Neural progenitor cell (in vitro differentiated cells): ENCODE measurements at regions not wholly inside any gene's neighbourhood (a gene's known extent, or its start where the extent isn't known, plus 50 kb on each side); places are given as distances from the start of the nearest gene placed in this dataset.
"Not testable (repeated sequence)": the region's sequence is repeated elsewhere in the genome, so short reads cannot be mapped to it uniquely, and the experiment has no call there.

Source experiments
- DNase-seq: peaks from one replicate; pipeline ENCODE4 v3.0.0-alpha.2; 2016; ENCODE audit warnings: low spot score
- H2AFZ ChIP-seq: fragments of 200-600 bp; sonication (generic); replicated peaks from 2 replicates; pipeline ENCODE4 v1.6.1; 2016; ENCODE audit warnings: antibody characterized with exemption
- H3F3A ChIP-seq: fragments of 200-600 bp; sonication (generic); 2 replicates; pipeline ENCODE4 v1.6.1; 2016; ENCODE audit warnings: antibody characterized with exemption, low read depth
- H3K27ac ChIP-seq: fragments of 200-600 bp; sonication (generic); 2 replicates; pipeline ENCODE4 v1.5.1; 2016; ENCODE audit warnings: mild to moderate bottlenecking
- H3K27me3 ChIP-seq: fragments of 200-600 bp; sonication (generic); 2 replicates; pipeline ENCODE4 v1.6.1; 2016; ENCODE audit warnings: mild to moderate bottlenecking, moderate library complexity
- H3K36me3 ChIP-seq: fragments of 200-600 bp; sonication (generic); 2 replicates; pipeline ENCODE4 v1.5.1; 2016
- H3K4me1 ChIP-seq: fragments of 200-600 bp; sonication (generic); 2 replicates; pipeline ENCODE4 v1.6.1; 2016; ENCODE audit warnings: mixed run types
- H3K4me2 ChIP-seq: fragments of 200-600 bp; sonication (generic); 2 replicates; pipeline ENCODE4 v1.6.1; 2016
- H3K4me3 ChIP-seq: fragments of 200-600 bp; sonication (generic); 2 replicates; pipeline ENCODE4 v1.5.1; 2016
- H3K79me2 ChIP-seq: fragments of 200-600 bp; sonication (generic); 2 replicates; pipeline ENCODE4 v1.6.1; 2016; ENCODE audit warnings: low read depth
- H3K9ac ChIP-seq: fragments of 200-600 bp; sonication (generic); 2 replicates; pipeline ENCODE4 v1.6.1; 2016
- H3K9me3 ChIP-seq: fragments of 200-600 bp; sonication (generic); 2 replicates; pipeline ENCODE4 v1.5.1; 2016; ENCODE audit warnings: low read depth
- H4K20me1 ChIP-seq: fragments of 200-600 bp; sonication (generic); 2 replicates; pipeline ENCODE4 v1.6.1; 2016; ENCODE audit warnings: low read depth
- H3K27ac Mint-ChIP-seq: 3 replicates; pipeline ENCODE4 v1.8.0; 2021; ENCODE audit warnings: mixed read lengths
- H3K27me3 Mint-ChIP-seq: 2 replicates; pipeline ENCODE4 v1.8.0; 2022; ENCODE audit warnings: low read depth, mild to moderate bottlenecking, inconsistent platforms, moderate library complexity, mixed read lengths; ENCODE audit not compliant: insufficient read depth
- H3K36me3 Mint-ChIP-seq: 3 replicates; pipeline ENCODE4 v1.8.0; 2021; ENCODE audit warnings: mixed read lengths
- H3K4me1 Mint-ChIP-seq: 3 replicates; pipeline ENCODE4 v1.8.0; 2021; ENCODE audit warnings: mixed read lengths
- H3K4me3 Mint-ChIP-seq: 3 replicates; pipeline ENCODE4 v1.8.0; 2021; ENCODE audit warnings: mild to moderate bottlenecking, moderate library complexity, mixed read lengths
- H3K9me3 Mint-ChIP-seq: 3 replicates; pipeline ENCODE4 v1.8.0; 2020; ENCODE audit warnings: mixed read lengths
- EZH2 ChIP-seq: fragments of 200-600 bp; sonication (generic); IDR thresholded peaks from 2 replicates; pipeline ENCODE4 v1.6.1; 2017; ENCODE audit warnings: antibody characterized with exemption, mild to moderate bottlenecking, moderate library complexity
- EZH2phosphoT487 ChIP-seq: fragments of 200-600 bp; sonication (generic); IDR thresholded peaks from 2 replicates; pipeline ENCODE4 v1.6.1; 2017; ENCODE audit warnings: antibody characterized with exemption
- TF ChIP-seq, protein P1 (sequence below): fragments of 200-600 bp; sonication (generic); IDR thresholded peaks from 2 replicates; pipeline ENCODE4 v1.5.1; 2017; ENCODE audit warnings: antibody characterized with exemption, mild to moderate bottlenecking

DNA sequence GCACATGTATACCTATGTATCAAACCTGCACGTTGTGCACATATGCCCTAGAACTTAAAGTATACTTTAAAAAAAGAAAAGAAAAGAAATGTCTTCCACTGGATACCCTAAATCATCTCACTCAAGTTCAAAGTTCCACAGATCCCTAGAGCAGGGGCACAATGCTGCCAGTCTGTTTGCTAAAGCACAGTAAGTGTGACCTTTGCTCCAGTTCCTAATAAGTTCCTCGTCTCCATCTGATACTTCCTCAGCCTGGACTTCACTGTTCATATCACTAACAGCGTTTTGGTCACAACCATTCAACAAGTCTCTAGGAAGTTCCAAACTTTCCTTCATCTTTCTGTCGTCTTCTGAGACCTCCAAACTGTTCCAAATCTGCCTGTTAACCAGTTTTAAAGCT is 118.3 kb downstream of the BMP4 start:
- H3K27ac Mint-ChIP-seq = no peak overlapping the region
- no peaks in the 10 kb centered on the region for H3K4me1 Mint-ChIP-seq
- H3K79me2 ChIP-seq = no peaks in the 10 kb centered on the region
- no peaks in the 10 kb centered on the region for H3K27me3 ChIP-seq
- no peak overlapping the region for H3K4me3 ChIP-seq
- H3K4me1 ChIP-seq = no peaks in the 10 kb centered on the region
- no peaks in the 10 kb centered on the region for H3K36me3 ChIP-seq
- H3K4me3 Mint-ChIP-seq = no peak overlapping the region
- H3K9me3 ChIP-seq = no peaks in the 10 kb centered on the region
- no peaks in the 10 kb centered on the region for H3K36me3 Mint-ChIP-seq
- H4K20me1 ChIP-seq = no peaks in the 10 kb centered on the region
- no peak overlapping the region for H3K4me2 ChIP-seq
- no peak overlapping the region for H2AFZ ChIP-seq
- no peak overlapping the region for H3K27ac ChIP-seq
- no peak for DNase-seq
- H3F3A ChIP-seq = no peaks in the 10 kb centered on the region
- no peak overlapping the region for H3K9ac ChIP-seq
- H3K27me3 Mint-ChIP-seq = no peaks in the 10 kb centered on the region
- H3K9me3 Mint-ChIP-seq = peaks cover 6% of the 10 kb centered on the region
- TF ChIP-seq, protein P1, sequence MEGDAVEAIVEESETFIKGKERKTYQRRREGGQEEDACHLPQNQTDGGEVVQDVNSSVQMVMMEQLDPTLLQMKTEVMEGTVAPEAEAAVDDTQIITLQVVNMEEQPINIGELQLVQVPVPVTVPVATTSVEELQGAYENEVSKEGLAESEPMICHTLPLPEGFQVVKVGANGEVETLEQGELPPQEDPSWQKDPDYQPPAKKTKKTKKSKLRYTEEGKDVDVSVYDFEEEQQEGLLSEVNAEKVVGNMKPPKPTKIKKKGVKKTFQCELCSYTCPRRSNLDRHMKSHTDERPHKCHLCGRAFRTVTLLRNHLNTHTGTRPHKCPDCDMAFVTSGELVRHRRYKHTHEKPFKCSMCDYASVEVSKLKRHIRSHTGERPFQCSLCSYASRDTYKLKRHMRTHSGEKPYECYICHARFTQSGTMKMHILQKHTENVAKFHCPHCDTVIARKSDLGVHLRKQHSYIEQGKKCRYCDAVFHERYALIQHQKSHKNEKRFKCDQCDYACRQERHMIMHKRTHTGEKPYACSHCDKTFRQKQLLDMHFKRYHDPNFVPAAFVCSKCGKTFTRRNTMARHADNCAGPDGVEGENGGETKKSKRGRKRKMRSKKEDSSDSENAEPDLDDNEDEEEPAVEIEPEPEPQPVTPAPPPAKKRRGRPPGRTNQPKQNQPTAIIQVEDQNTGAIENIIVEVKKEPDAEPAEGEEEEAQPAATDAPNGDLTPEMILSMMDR = no peak
- no peak for TF ChIP-seq EZH2
- no peak for TF ChIP-seq EZH2phosphoT487

DNA sequence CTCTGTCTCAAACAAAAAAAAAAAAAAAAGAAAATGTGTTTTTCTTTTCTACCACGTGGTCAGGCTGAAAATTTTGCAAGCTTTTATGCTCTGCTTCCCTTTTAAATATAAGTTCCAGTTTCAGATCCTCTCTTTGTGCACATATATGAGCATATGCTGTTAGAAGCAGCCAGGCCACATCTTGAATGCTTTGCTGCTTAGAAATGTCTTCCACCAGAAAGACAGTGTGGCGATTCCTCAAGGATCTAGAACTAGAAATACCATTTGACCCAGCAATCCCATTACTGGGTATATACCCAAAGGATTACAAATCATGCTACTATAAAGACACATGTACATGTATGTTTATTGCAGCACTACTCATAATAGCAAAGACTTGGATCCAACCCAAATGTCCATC is 119.0 kb downstream of the BMP4 start:
- not testable (repeated sequence) for H3K4me3 ChIP-seq, H3K36me3 ChIP-seq, H3K4me2 ChIP-seq, H3K4me3 Mint-ChIP-seq, H3F3A ChIP-seq, H3K9ac ChIP-seq, H3K27ac Mint-ChIP-seq, H2AFZ ChIP-seq, DNase-seq, H3K4me1 Mint-ChIP-seq, H3K9me3 Mint-ChIP-seq, H3K79me2 ChIP-seq, H3K4me1 ChIP-seq, H3K9me3 ChIP-seq, H4K20me1 ChIP-seq, H3K36me3 Mint-ChIP-seq, H3K27ac ChIP-seq, H3K27me3 ChIP-seq, H3K27me3 Mint-ChIP-seq

DNA sequence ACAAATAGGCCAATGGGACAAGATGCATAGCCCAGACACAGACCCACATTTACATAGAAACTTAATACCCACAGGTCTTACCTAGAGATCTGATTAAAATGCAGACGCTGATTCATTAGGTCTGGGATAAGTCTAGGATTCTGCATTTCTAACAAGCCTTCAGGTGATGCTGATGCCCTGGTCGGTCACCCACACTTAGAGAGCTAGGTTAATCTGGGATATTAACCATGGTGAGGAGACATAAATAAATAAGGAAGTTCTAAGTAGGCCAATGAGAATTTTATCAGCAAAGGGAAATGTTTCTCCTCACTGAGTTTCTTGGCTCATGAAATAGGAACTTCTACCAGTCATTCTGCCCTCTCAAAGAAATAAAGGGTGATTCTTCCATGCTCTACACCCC is 120.1 kb downstream of the BMP4 start:
- no peak for DNase-seq
- H3K9me3 ChIP-seq = no peaks in the 10 kb centered on the region
- TF ChIP-seq, protein P1 = no peak
- TF ChIP-seq EZH2phosphoT487 (no peak), EZH2 (no peak)
- H3K4me3 ChIP-seq = no peak overlapping the region
- no peak overlapping the region for H3K27ac Mint-ChIP-seq
- H2AFZ ChIP-seq = no peak overlapping the region
- H3K36me3 ChIP-seq = no peaks in the 10 kb centered on the region
- H3K27me3 ChIP-seq = no peaks in the 10 kb centered on the region
- no peaks in the 10 kb centered on the region for H4K20me1 ChIP-seq
- peaks cover 6% of the 10 kb centered on the region for H3K9me3 Mint-ChIP-seq
- no peaks in the 10 kb centered on the region for H3F3A ChIP-seq
- H3K27ac ChIP-seq = no peak overlapping the region
- H3K27me3 Mint-ChIP-seq = no peaks in the 10 kb centered on the region
- H3K36me3 Mint-ChIP-seq = no peaks in the 10 kb centered on the region
- no peaks in the 10 kb centered on the region for H3K4me1 Mint-ChIP-seq
- no peaks in the 10 kb centered on the region for H3K4me1 ChIP-seq
- H3K79me2 ChIP-seq = no peaks in the 10 kb centered on the region
- no peak overlapping the region for H3K9ac ChIP-seq
- no peak overlapping the region for H3K4me2 ChIP-seq
- no peak overlapping the region for H3K4me3 Mint-ChIP-seq

DNA sequence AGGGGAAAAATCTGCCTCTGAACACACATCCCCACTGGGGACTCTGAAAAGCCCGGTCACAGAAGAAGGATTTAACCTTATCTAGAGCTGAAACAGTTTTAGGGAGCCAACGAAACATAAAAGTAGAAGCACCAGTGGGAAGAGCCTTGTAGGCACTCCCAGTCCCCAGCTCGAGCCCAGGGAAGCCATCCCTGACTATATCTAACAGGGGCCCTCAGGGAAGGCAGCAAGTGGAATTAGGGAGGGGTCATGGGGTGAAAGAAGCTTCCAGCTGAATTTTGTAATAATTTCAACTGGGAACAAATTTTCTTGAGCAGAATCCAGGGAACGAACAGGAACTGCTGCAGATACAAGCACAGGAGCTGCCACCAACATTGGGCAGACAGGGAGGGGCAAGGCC is 127.8 kb downstream of the BMP4 start:
- Histone ChIP-seq H3K27ac (no peak overlapping the region), H3K36me3 (no peaks in the 10 kb centered on the region), H4K20me1 (no peaks in the 10 kb centered on the region), H3K79me2 (no peaks in the 10 kb centered on the region), H3K4me2 (no peak overlapping the region), H3F3A (no peaks in the 10 kb centered on the region), H3K4me3 (no peak overlapping the region), H2AFZ (no peak overlapping the region), H3K9me3 (no peaks in the 10 kb centered on the region), H3K27me3 (no peaks in the 10 kb centered on the region), H3K4me1 (no peaks in the 10 kb centered on the region), H3K9ac (no peak overlapping the region)
- TF ChIP-seq, protein P1 = no peak
- TF ChIP-seq EZH2 (no peak), EZH2phosphoT487 (no peak)
- Mint-ChIP-seq H3K4me3 (no peak overlapping the region), H3K27me3 (peaks cover 3% of the 10 kb centered on the region), H3K36me3 (no peaks in the 10 kb centered on the region), H3K4me1 (no peaks in the 10 kb centered on the region), H3K9me3 (no peaks in the 10 kb centered on the region), H3K27ac (no peak overlapping the region)
- no peak for DNase-seq
